ENCODE measurements at regions not wholly inside any gene's neighbourhood (a gene's known extent, or its start where the extent isn't known, plus 50 kb on each side); places are given as distances from the start of the nearest gene placed in this dataset.

- DNase-seq = no peak
Observed at GRCh38 chrY:7968293-7968692, 1056.7 kb upstream of the AMELY start.

- DNase-seq = no peak
Observed at GRCh38 chrY:7966916-7967315, 1055.4 kb upstream of the AMELY start.

GRCh38 chrY:7963393-7963792 lies 1051.8 kb upstream of the AMELY start:
- DNase-seq = no peak

- no peak for DNase-seq
Observed at GRCh38 chrY:7962350-7962749, 1050.8 kb upstream of the AMELY start.

- DNase-seq = no peak
Observed at GRCh38 chrY:7961811-7962210, 1050.3 kb upstream of the AMELY start.

GRCh38 chrY:7957773-7958172 lies 1046.2 kb upstream of the AMELY start:
- DNase-seq = no peak

- no peak for DNase-seq
Observed at GRCh38 chrY:7951187-7951852, 1039.8 kb upstream of the AMELY start.

GRCh38 chrY:7944135-7944534 lies 1032.6 kb upstream of the AMELY start:
- no peak for DNase-seq

GRCh38 chrY:7942711-7943110 lies 1031.2 kb upstream of the AMELY start:
- DNase-seq = no peak

GRCh38 chrY:7941856-7942255 lies 1030.3 kb upstream of the AMELY start:
- DNase-seq = no peak

GRCh38 chrY:7938982-7939718 lies 1027.6 kb upstream of the AMELY start:
- DNase-seq = no peak

GRCh38 chrY:7936831-7937230 lies 1025.3 kb upstream of the AMELY start:
- no peak for DNase-seq

GRCh38 chrY:7936046-7936445 lies 1024.5 kb upstream of the AMELY start:
- no peak for DNase-seq

GRCh38 chrY:7935606-7936005 lies 1024.1 kb upstream of the AMELY start:
- DNase-seq = no peak

GRCh38 chrY:7932424-7932823 lies 1020.9 kb upstream of the AMELY start:
- no peak for DNase-seq

- DNase-seq = no peak
Observed at GRCh38 chrY:7929866-7930265, 1018.3 kb upstream of the AMELY start.

- no peak for DNase-seq
Observed at GRCh38 chrY:7924059-7924458, 1012.5 kb upstream of the AMELY start.

GRCh38 chrY:7923476-7924017 lies 1012.0 kb upstream of the AMELY start:
- no peak for DNase-seq

GRCh38 chrY:7920382-7920781 lies 1008.8 kb upstream of the AMELY start:
- no peak for DNase-seq

- no peak for DNase-seq
Observed at GRCh38 chrY:7888506-7888905, 977.0 kb upstream of the AMELY start.

GRCh38 chrY:7881696-7882095 lies 970.1 kb upstream of the AMELY start:
- no peak for DNase-seq

GRCh38 chrY:7879245-7879644 lies 967.7 kb upstream of the AMELY start:
- no peak for DNase-seq

- no peak for DNase-seq
Observed at GRCh38 chrY:7878719-7879118, 967.2 kb upstream of the AMELY start.

- no peak for DNase-seq
Observed at GRCh38 chrY:7877458-7877857, 965.9 kb upstream of the AMELY start.

- peak in 1 of 2 experiments; percentile 2 for DNase-seq
Observed at GRCh38 chrY:7874080-7874479, 962.5 kb upstream of the AMELY start.

Data from NCI-H446 (cell line).